Spleen (tissue), 7 donors: ENCODE measurements at regions not wholly inside any gene's neighbourhood (a gene's known extent, or its start where the extent isn't known, plus 50 kb on each side); places are given as distances from the start of the nearest gene placed in this dataset.

Source experiments
- CTCF ChIP-seq, 11 experiments: fragments of 200-600 bp in 7 of 11; fragments of 450-650 bp in 4 of 11; sonication (generic) in 4 of 11; IDR thresholded peaks in 8 of 11; conservative IDR thresholded peaks in 3 of 11; 1 replicate in 7 of 11; 2 replicates in 4 of 11; pipeline versions ENCODE4 v1.4.0 to v1.8.0; 2016 to 2021; ENCODE audit warnings: antibody characterized with exemption in 11 of 11, inconsistent platforms in 4 of 11, mild to moderate bottlenecking in 1 of 11
- POLR2A ChIP-seq, 3 donors: fragments of 450-650 bp; IDR thresholded peaks; one replicate each; pipeline ENCODE4 v1.5.1; 2017; ENCODE audit warnings: antibody characterized with exemption in 3 of 3, mild to moderate bottlenecking in 1 of 3
- POLR2AphosphoS5 ChIP-seq, 3 donors: sonication (generic); formaldehyde crosslinking; IDR thresholded peaks; one replicate each; pipeline ENCODE4 v1.5.1; 2017; ENCODE audit warnings: antibody characterized with exemption in 3 of 3
- donor health status: DM: no; HTN: no; CAD: no; lungs with moderate emphysema.
- donor health status: DM: no; HTN: no; CAD: no.
- donor health status: DM: no; HTN: no; CAD: no.

GRCh38 chr14:106228541-106229158 is 702.3 kb downstream of the TMEM121 start:
- no peak for TF ChIP-seq CTCF (IDR thresholded peaks at IDR 0.05 in 8 of 11, conservative IDR thresholded peaks at IDR 0.05 in 3 of 11)
- no peak for TF ChIP-seq POLR2A (IDR thresholded peaks at IDR 0.05)
- no peak for TF ChIP-seq POLR2AphosphoS5 (IDR thresholded peaks at IDR 0.05)
